GM12891 (cell line): ENCODE measurements at regions not wholly inside any gene's neighbourhood (a gene's known extent, or its start where the extent isn't known, plus 50 kb on each side); places are given as distances from the start of the nearest gene placed in this dataset.

Source experiments
- DNase-seq: peaks from one replicate; pipeline ENCODE4 v3.0.0; 2011; ENCODE audit warnings: low spot score; ENCODE audit not compliant: insufficient read length
- FAIRE-seq: peaks from 2 replicates; lab custom pipeline; 2011; peaks lifted over from hg19 to GRCh38; lab: Jason Lieb, UNC
- PAX5 ChIP-seq: IDR thresholded peaks from 2 replicates; pipeline ENCODE4 v1.6.1; 2011; ENCODE audit warnings: low read length, moderate library complexity, mild to moderate bottlenecking; ENCODE audit not compliant: insufficient read depth, severe bottlenecking
- POLR2A ChIP-seq: IDR thresholded peaks from 2 replicates; pipeline ENCODE4 v1.6.1; 2011; ENCODE audit warnings: low read depth, low read length, control low read depth
- POLR2AphosphoS5 ChIP-seq: IDR thresholded peaks from 2 replicates; pipeline ENCODE4 v1.6.1; 2011; ENCODE audit warnings: low read depth, low read length, control low read depth
- POU2F2 ChIP-seq: IDR thresholded peaks from 2 replicates; pipeline ENCODE4 v1.6.1; 2011; ENCODE audit warnings: low read depth, mild to moderate bottlenecking, control low read depth, low read length, moderate library complexity
- SPI1 ChIP-seq: IDR thresholded peaks from 2 replicates; pipeline ENCODE4 v1.6.1; 2011; ENCODE audit warnings: low read depth, low read length, control low read depth
- TAF1 ChIP-seq: IDR thresholded peaks from 2 replicates; pipeline ENCODE4 v1.6.1; 2011; ENCODE audit warnings: low read depth, low read length, control low read depth

DNA sequence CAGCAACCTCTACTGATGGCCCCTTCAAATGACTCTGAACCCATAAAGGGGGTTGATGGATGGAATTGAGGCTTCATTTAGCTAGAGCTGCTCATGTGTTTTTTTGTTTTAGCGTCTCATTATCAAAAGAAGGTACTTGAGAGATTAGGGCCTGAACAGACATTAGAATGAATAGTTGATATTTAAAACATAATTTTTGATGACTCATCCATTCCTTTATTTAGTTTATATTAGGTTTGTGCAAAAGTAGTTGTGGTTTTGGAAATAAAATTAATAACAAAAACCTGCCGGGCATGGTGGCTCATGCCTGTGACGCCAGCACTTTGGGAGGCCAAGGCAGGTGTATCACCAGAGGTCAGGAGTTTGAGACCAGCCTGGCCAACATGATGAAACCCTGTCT is 485.9 kb downstream of the PSAT1 start:
- no peak for TF ChIP-seq POU2F2
- no peak for TF ChIP-seq PAX5
- no peak for TF ChIP-seq POLR2A
- TF ChIP-seq POLR2AphosphoS5 = no peak
- no peak for TF ChIP-seq SPI1
- no peak for TF ChIP-seq TAF1
- DNase-seq = no peak
- no peak for FAIRE-seq

DNA sequence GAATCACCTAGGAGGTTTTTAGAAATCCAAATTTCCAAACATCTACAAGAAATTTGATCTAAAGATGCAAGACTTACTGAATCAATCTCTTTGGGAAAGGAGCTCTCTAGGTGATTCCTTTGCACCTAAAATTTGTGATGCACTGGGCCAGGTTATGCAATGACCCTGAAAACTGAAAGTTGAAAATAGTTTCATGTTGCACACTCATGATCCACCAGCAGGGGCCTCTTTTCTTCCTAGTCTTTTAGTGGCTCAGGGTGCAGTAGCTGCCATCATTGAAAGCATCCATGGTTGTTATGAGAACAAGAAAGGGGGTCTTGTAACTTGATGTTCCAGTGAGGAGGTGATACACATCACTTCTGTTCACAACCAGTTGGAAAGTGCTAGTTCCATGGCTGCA is 486.8 kb downstream of the PSAT1 start:
- no peak for DNase-seq
- FAIRE-seq = no peak

DNA sequence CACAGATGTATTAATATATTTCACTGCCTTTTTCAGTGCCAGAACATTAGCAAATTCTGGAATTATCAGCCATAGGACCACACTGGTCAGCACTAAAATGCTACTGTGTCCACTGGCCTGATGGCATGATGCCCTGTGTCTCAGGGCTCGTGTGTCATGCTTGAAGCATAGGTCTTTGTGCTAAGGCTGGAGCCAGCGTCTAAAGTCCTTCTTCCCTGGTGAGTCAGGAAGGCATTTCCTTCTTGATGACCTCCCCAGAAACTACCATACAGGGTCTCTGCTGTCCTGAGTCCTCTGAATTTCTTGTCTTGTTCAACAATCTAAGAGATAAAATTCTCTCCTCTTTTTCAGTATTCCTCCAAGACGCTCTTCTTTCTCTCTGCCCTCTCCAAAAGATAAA is 489.9 kb downstream of the PSAT1 start:
- FAIRE-seq (no peak), DNase-seq (no peak)

More for the DNA sequence above, 486.8 kb downstream of the PSAT1 start:
- TF ChIP-seq POLR2A (no peak), POU2F2 (no peak), POLR2AphosphoS5 (no peak), PAX5 (no peak), TAF1 (no peak), SPI1 (no peak)

DNA sequence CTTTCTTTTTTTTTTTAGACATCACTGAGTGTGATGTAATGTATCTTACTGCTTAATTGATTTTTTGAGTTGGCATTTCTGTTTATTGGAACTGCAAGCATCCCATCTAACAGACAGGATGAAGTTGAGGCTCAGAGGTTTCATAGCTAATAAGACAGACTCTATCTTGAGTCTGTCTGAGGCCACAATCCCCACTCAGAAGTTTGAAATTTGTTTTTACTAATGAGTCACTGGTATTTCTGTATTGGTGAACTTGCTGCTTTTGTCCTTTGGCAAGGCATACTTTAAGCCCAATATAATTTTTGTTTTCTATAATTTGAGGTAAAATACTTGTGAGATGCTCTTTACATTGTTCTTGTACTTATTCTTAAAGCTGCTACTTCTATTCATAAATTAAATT is 491.2 kb downstream of the PSAT1 start:
- no peak for DNase-seq
- no peak for FAIRE-seq
- TF ChIP-seq POLR2A (no peak), TAF1 (no peak), POLR2AphosphoS5 (no peak), PAX5 (no peak), POU2F2 (no peak), SPI1 (no peak)

More for the DNA sequence above, 489.9 kb downstream of the PSAT1 start:
- TF ChIP-seq SPI1 (no peak), TAF1 (no peak), POLR2AphosphoS5 (no peak), POLR2A (no peak), POU2F2 (no peak), PAX5 (no peak)

DNA sequence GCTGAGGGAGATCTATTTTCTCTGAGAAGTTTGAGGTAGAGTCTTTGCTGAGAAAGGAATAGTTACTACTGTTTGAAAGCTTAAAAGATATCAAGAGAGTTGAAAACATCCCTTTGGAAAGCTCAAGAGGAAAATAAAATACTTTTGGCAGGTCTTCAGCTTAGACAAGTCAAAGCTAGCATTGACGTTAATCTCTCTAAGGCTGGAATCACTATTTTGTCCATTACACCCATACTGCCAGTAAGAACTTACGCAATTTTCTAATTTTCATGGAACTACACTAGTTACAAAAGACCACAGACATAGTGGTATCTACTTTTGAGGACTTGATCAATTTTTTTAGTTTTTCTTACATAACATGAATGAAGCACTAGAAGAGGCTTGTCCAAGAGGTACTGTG is 494.9 kb downstream of the PSAT1 start:
- TF ChIP-seq TAF1 = no peak
- TF ChIP-seq SPI1 = no peak
- TF ChIP-seq POU2F2 = no peak
- TF ChIP-seq POLR2A = no peak
- no peak for TF ChIP-seq PAX5
- TF ChIP-seq POLR2AphosphoS5 = no peak
- DNase-seq (no peak), FAIRE-seq (no peak)

DNA sequence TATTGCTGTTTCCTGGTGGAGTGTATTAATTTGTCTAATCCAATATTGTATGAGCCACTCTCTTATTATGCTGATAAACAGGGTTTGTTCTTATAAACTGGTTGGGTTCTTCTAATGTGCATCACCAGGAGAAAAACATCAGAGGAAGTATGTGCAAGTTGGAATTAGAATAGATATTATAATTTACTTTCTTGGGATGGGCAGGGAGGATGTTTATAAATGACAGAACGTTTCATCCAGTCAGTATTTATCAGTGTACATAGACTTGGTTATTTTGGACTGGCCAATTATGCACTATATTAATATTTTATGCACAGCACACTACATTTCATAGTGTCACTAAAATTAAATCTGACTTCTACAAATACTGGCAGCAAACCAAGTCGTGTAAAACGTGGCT is 495.8 kb downstream of the PSAT1 start:
- no peak for TF ChIP-seq TAF1
- TF ChIP-seq POLR2AphosphoS5 = no peak
- no peak for TF ChIP-seq POLR2A
- no peak for TF ChIP-seq POU2F2
- no peak for TF ChIP-seq PAX5
- no peak for TF ChIP-seq SPI1
- DNase-seq (no peak), FAIRE-seq (no peak)

DNA sequence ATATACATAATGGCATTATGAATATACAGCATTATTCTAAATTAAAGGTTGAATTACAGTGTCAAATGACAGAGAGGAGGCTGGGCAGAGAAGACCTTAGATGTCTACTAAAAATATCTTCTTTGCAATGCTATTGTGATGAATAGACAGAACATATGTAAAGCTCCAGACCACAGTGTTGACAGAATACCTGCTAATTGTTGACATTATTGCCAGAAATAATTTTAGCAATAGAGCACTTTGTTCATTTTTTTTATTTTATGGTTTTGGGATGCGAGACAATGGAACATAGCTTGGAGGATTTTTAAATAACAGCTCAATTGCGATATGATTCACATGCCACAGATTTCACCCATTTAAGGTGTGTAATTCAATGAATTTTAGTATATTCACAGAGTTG is 508.8 kb downstream of the PSAT1 start:
- TF ChIP-seq SPI1 = no peak
- DNase-seq (no peak), FAIRE-seq (no peak)

DNA sequence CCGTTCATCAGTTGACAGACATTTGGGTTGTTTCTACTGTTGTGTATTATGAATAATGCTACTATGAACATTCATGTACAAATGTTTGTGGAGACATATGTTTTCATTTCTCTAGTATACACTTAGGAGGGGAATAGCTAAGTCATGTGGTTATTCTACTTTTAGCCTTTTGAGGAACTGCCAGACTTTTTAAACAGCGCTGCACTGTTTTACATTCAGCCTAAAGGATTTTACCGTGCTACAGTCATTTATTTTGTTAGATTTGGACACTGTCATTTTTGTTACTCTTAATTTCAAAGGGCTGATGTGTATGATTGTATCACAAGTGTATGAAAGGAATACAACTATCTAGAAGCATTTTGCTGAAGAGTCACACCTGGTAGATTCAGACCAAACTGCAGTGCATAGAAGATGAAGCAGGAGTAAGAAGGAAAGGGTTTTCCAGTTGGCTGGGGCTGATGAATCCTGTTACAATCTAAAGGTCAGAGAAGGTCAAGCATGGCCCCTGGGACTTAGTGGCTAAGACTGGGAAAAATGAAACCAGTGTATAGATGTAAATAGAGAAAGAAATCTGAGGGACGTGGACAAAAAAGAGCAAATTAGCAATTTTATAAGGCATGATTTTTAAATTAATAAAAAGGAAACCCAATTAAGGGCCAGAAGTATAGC is 509.7 kb downstream of the PSAT1 start:
- FAIRE-seq = no peak

DNA sequence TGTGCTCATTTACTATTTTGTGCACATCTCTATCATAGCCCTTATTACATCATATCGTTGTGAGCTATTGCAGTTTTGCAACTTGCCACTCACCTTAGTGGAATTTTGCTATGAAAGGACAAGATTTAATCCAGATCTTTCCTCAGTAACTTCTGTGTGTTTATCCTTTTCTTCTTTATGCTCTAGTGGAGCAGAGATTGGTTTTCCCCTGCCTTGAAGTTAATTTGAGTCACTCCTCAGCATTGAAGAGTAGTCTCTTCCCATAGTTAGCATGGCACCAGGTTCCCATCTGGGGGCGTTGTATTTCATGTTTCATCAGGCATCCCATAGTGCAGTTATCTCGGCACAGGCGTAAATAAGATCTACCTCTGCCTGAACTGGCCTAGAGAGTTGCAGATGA is 510.4 kb downstream of the PSAT1 start:
- TF ChIP-seq SPI1 (no peak), POLR2AphosphoS5 (no peak), POLR2A (no peak), POU2F2 (no peak), PAX5 (no peak), TAF1 (no peak)
- DNase-seq (no peak), FAIRE-seq (no peak)

More for the DNA sequence above, 509.7 kb downstream of the PSAT1 start:
- no peak for DNase-seq
- TF ChIP-seq POLR2A = no peak
- no peak for TF ChIP-seq PAX5
- no peak for TF ChIP-seq TAF1
- no peak for TF ChIP-seq POLR2AphosphoS5
- no peak for TF ChIP-seq SPI1
- no peak for TF ChIP-seq POU2F2

DNA sequence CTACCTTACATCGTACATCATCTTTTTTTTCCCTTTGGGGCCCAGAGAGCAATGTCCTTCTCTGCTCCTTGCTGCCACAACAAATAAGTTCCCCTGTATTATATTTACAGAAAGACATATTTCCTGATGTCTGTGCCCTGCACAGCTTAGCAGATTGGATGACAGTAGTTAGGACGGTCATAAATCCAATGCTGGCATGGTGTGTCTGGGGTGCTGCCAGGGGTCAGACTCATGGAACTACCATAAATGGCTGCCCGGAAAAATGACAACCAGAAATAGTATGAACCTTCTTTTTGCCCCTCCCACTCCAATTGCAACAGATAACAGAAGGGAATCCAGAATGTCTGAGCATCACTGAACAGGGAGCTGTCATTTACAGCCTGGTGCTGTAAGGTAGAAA is 511.1 kb downstream of the PSAT1 start:
- TF ChIP-seq PAX5 (no peak), POLR2A (no peak), SPI1 (no peak), POLR2AphosphoS5 (no peak), POU2F2 (no peak), TAF1 (no peak)
- FAIRE-seq (no peak), DNase-seq (no peak)
